GM19324 (cell line): ENCODE measurements at regions not wholly inside any gene's neighbourhood (a gene's known extent, or its start where the extent isn't known, plus 50 kb on each side); places are given as distances from the start of the nearest gene placed in this dataset.
"Not testable (repeated sequence)": the region's sequence is repeated elsewhere in the genome, so short reads cannot be mapped to it uniquely, and the experiment has no call there.

Experiments
- ATAC-seq: cut with Tn5 transposase; IDR thresholded peaks from one replicate; pipeline ENCODE4 v1.9.1; 2021; ENCODE audit warnings: mild to moderate bottlenecking, moderate library complexity; ENCODE audit not compliant: unreplicated experiment, low FRiP score

DNA sequence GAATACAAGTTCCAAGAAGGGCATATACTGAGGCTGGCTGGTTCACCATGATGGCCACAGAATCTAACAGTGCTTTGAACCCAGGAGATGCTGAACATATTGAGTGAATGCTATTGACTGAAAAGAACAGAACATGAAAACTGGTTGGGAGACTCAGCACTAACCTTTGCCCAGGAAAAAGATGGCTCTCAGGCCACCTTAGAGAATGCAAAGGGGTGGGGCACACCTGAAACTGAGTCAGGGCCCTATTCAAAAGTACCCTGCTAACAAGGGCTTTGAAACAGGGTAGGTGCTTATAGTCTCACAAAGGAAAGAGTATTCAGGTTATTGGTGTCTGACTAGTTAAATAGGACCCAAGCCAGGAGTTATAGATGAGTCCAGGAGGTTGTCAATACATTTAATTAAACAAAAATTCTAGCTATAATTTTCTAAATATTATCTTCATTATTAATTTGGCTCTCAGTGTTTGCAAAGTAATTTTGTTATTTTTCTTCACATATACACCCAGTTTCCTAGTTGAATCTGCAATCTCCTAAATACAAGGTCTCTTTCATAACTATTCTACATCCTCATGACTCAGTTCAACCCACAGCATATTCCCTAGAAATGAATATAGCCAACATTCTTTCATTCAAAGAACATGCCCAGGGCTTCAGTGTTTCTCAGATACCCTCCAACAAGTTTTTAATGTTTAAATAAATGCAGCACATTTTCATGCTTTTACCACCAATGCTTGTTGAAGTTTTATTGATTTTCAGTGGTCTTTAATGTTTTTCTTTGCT, 144.2 kb upstream of the RAPGEF2 start:
- no peak for ATAC-seq

DNA sequence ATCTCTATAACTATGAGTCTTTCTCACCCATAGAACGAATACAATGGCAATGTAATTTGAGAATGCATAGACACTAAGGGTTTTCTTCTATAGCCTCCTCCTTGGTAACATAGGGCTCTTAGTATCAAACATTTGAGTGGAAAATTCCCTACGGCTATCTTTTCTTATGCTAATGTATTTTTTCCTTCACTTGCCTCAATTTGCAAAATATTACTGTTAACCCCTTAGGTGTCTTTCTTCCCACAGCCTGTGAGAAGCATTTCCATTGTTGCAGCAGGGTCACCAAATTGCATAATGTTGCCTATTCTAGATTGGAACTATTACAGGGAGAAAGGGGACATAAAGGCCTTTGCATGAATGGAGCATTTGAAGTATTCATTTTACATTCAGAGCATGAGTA, 140.5 kb upstream of the RAPGEF2 start:
- ATAC-seq: no peak

DNA sequence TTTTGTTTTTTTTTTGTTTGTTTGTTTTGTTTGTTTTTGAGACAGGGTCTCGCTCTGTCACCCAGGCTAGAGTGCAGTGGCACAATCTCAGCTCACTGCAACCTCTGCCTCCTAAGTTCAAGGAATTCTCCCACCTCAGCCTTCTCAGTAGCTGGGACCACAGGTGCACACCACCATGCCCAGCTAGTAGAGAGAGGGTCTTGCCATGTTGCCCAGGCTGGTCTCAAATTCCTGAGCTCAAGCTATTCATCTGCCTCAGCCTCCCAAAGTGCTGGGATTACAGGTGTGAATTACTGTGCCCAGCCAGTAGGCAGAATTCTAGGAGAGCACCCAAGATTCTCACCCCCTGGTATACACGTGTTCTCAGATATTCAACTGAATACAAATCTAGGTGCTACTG, 139.6 kb upstream of the RAPGEF2 start:
- ATAC-seq: not testable (repeated sequence)

DNA sequence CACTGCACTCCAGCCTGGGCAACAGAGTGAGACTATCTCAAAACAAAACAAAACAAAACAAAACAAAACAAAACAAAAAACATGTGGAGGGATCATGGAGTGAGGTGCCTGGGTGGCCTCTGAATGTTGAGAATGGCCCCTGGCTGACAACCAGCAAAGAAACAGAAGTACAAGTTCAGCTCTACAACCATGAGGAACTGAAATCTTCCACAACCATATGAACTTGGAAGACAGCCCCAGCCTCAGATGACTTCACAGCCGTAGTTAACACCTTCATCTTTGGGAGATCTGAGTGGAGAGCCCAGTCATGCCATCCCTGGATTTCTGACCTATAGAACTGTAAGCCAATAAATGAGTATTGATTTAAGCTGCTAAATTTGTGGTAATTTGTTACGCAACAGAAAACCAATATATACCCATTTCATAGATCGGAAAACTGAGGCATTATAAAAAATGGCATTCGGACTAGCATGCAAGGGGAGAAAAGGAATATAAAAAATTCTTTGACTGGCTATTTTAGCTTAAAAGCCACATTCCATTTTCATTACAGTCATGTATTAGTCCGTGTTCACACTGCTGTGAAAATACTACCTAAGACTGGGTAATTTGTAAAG, 138.7 kb upstream of the RAPGEF2 start:
- no peak for ATAC-seq

DNA sequence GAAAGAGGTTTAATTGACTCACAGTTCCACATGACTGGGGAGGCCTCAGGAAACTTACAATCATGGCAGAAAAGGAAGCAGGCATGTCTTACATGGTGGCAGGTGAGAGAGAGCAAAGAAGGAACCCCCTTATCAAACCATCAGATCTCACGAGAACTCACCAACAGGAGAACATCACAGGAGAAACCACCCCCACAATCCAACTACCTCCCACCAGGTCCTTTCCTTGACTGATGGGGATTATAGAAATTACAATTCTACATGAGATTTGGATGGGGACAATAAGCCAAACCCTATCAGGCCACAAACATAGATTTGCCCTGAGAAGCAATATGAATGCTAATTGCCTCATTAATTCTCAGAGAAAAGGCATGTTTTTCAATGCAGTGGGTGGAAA, 138.2 kb upstream of the RAPGEF2 start:
- ATAC-seq: no peak

DNA sequence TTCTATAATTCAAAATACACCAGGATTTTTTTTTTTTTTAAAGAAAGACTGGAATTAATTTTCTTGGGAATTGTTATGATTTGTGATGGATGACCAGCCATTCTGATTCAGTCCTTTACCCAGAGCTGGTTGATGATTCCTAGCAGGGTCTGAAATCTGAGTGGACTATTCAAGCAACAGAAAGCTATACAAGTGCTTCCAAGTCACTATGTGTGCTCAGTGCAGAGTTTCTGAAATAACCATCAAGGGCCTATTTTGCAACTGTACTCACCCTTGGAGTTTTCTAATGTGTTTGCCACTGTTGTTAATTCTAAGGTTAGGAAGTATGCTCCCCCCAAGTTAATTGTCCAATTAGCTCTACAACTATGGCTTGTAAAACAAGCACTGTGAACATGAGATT, 137.7 kb upstream of the RAPGEF2 start:
- ATAC-seq: no peak

DNA sequence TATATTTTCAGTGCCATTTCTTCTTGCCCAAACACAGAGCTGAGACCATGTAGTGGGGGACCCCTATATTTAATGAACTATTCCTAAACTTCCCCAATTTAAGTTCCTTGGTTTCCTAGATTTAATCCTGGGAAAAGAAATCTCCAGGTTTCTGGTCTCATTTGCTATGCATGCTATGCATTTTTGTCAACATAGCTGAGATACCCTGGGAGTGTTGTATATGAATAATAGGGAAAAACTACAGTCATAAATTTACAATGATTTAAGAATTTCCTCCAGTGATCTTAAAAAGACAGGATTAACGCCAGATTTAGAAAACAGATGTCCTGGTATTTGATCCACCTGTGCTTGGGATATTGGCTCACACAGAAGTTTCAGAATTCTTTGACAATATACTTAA, 136.8 kb upstream of the RAPGEF2 start:
- no peak for ATAC-seq

DNA sequence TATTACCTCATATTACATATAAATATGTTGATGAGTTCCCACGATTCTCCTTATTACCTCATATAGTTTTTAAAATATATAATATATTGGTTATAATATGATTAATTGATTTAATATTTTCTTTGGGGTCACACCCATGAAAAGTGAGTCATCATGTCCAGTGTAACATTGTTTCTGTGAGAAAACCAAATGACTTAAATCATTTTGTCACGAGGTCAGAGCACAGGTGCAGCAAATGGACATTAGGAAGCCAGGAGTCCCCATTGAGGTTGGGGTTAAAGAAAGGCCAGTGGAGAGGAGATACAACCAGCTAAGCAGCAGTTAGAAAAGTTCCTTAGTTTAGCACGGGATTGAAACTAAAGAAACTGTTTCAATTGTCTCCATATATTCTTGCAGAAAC, 133.9 kb upstream of the RAPGEF2 start:
- no peak for ATAC-seq

DNA sequence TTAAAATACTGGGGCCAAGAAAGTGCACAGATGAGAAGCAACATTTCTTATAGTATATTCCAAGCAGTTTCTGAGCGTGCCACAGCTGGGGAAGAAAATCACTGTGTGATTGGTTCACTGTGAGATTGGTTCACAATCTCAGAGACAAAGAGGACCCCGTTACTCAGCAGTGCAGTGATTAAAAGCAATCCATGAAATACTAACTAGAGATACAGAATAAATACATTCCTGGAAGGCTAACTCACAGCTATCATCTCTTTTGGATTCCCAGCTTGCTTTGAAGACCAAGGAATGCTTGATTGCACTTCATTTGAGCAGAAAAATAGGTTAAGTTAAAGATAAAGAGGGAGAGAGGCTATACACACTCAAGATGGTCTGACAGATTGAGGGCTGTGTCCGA, 132.1 kb upstream of the RAPGEF2 start:
- no peak for ATAC-seq

DNA sequence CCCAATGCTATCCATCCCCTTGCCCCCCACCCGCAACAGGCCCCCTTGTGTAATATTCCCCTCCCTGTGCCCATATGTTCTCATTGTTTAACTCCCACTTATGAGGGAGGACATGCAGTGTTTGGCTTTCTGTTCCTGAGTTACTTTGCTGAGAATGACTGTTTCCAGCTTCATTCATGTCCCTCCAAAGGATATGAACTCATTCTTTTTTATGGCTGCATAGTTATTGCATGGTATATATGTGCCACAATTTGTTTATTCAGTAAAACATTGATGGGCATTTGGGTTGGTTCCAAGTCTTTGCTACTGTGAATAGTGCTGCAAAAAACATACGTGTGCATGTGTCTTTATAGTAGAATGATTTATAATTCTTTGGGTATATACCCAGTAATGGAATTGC, 128.4 kb upstream of the RAPGEF2 start:
- ATAC-seq: not testable (repeated sequence)

DNA sequence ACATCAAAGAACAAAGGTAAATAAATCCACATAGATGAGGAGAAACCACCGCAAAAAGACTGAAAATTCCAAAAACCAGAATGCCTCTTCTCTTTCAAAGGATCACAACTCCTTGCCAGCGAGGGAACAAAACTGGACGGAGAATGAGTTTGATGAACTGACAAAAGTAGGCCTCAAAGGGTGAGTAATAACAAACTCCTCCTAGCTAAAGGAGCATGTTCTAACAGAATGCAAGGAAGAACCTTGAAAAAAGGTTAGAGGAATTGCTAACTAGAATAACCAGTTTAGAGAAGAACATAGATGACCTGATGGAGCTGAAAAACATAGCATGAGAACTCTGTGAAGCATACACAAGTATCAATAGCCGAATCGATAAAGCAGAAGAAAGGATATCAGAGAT, 122.2 kb upstream of the RAPGEF2 start:
- ATAC-seq: not testable (repeated sequence)

DNA sequence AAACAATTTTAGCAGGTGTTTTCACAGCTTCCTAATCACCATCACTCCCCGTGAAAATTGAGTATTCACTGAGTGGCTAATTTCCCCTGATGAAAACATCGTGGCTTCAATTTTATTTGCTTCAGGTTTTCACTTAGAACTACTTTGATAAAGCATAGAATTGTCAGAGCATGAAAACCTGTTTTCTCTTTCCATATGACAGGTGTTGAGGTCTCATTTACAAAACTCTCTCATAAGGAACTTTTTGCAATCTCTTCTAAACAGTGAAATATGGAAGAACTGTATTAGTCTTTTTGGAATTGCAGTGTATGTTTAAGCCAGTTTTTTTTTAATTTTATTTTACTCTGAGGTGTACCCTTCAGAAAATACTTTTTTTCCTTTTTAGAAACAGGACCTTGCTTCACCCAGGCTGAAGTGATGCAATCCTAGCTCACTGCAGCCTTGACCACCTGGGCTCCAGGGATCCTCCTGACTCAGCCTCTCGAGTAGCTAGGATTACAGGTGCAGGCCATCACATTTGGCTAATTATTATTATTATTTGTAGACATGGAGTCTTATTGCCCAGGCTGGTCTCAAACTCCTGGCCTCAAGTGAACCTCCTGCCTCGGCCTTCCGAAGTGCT, 111.2 kb upstream of the RAPGEF2 start:
- ATAC-seq: no peak

DNA sequence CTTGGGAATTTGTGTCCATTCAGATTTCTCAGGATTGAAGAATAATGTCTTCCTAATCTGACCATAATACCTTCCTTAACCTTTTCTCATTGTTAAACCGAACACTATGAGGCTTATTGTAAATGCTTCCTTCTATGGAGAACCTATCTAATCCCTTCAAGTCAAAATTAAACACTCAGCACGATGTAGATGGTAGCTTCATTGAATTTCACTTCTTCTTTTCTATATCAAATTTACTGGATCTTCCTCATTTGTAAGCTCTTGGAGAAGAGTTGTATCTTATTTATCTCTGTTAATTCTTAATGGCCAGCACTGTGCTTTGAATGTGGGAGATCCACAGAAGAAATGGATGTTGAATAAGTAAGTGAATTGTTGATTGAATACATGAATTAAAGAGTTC, 109.0 kb upstream of the RAPGEF2 start:
- no peak for ATAC-seq

DNA sequence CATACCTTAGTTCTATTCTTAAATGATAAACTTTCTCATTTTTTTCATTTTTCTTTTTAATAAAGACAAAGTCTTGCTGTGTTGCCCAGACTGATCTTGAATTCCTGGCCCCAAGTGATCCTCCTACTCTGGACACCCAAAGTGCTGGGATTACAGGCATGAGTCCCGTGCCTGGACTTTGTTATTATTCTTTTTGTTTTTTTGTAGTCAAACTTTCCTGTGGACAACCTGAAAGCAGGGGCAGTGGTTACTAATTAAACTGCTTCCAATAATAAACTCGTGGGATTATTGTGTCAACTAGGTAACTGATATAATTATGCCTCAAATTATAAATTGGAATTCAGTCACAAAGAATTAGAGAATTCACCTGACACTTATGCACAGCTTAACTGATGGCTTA, 107.8 kb upstream of the RAPGEF2 start:
- no peak for ATAC-seq

DNA sequence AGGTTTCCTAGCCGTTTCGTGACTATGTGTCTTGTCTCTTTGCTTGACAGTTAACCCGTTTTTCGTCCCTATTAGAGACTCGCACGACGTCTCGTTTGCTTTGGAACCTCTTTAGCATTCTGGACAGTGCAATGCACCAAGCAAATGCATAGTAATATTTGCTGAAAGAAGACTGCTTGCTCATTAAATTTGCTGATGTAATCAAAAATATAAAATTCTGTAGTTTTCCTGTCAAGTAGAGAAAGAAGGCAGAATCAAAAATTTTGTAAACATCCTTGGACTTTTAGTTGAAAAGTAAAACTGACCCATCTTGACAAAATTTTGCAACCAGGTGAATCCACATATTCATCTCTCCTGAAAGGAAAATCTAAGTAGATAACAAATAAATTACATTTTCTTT, 106.9 kb upstream of the RAPGEF2 start:
- ATAC-seq: no peak

DNA sequence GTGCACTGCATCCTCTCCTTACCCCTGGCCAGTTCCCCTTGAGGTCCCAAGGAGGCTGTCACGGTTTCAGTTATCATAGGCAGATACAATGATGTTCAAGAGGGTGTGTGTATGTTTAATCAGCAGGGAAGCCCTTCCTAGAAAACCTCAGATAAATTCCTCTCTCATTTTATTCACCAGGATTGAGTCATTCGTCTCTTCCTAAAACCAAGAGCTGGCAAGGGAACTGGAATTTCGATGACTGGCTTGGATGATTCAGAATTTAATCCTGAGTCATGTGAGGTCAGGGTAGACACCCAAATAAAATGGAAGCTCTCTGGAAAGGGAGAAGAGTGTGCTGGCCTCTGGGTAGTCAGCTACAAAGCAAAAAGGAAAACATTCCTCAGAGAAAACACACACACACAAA, 106.2 kb upstream of the RAPGEF2 start:
- no peak for ATAC-seq

DNA sequence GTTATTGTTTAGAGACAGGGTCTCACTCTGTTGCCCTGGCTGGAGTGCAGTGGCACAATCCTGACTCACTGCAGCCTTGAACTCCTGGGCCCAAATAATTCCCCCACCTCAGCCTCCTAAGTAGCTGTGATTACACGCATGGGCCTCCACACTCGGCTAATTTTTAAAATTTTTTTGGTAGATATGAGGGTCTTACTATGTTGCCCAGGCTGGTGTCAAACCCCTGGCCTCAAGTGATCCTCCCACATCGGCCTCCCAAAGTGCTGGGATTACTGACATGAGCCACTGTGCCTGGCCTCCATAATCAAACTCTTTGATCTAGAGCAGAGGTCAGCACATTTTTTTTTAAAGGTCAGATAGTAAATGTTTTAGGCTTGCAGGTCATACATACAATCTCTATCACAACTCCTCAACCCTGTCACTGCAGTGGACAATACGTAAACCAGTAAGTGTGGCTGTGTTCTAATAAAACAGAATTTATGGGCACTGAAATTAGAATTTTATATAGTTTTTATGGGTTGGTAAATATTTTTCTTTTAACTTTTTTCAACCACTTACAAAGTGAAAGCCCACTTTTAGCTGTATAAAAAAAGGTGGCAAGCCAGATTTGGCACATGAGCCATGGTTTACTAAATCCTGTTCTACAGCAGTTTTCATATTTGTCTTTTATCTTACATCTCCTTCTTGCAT, 105.1 kb upstream of the RAPGEF2 start:
- no peak for ATAC-seq

DNA sequence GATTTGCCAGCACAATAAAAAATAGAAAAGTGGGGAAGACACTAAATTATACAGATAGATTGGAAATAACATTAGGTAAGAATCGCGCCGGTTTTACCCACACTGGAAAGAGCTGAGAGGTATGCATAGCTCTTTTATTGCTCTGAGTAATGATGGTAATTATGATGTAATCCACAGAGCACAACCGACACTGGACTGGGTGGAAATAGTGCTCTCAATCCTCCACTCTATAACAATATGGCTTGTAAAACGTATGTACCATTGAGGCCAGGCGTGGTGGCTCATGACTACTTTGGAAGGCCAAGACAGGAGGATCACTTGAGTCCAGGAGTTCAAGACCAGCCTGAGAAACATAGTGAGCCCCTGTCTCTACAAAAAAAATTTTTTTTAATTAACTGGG, 104.3 kb upstream of the RAPGEF2 start:
- no peak for ATAC-seq

DNA sequence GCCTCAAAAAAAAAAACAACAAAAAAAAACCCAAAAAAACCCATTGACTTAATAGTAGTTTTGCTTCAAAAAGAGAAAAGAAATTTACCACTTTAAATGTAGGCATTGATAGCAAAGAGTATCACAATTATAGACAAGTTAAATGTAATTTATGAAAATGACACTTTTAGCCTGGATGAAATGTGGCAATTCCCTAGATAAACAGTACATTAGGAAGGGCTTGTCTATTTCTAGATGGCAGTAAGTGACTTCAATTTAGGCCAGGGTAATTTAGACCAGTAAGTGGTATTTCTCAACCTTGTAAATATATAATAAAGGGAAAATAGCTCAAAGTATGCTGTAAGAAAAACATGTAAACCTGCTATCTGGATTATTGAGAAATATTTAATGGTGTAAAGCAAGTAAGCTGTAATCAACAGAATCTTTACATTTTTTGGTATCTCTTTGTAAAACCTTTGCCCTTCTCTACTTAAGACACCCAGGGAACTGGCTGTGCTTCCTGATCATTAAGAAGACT, 103.7 kb upstream of the RAPGEF2 start:
- no peak for ATAC-seq

DNA sequence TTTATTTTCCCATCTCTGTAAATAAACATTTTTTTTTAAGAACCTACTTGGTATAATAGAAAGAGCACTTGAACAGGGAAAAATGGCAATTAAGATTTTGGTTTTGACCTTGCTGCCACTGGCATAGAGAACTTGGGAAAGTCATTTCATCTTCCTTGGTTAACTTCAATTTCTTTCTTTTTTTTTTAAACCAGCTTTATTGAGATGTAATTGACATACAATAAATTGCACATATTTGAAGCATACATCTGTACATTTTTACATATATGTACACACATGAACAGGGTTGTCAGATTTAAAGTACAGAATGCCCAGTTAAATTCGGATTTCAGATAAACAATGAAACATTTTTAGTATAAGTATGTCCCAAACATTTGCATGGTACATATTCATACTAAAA, 103.0 kb upstream of the RAPGEF2 start:
- ATAC-seq: no peak

DNA sequence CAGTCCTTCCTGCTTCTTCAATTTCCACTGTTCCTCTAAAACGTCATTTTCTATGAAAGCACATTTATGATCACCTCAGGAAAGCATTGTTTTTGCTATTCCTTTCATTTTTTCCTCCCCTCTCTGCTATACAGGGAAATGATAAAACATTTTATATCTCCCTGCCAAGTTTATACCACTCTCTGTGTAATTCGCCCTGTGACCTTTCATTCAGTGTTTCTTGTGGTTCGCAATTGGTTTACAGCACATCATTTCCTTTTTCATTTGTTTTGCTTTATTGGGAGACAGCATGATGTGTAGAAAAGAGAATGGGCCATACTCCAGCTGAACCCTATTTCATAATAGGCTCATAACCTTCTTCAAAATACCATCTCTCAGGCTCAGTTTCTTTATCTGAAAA, 99.9 kb upstream of the RAPGEF2 start:
- ATAC-seq: no peak
